ENCODE measurements at regions not wholly inside any gene's neighbourhood (a gene's known extent, or its start where the extent isn't known, plus 50 kb on each side); places are given as distances from the start of the nearest gene placed in this dataset.

GRCh38 chr9:13665418-13666066 is 386.1 kb upstream of the MPDZ start:
- Histone ChIP-seq H3K27me3 (no peaks in the 10 kb centered on the region), H3K4me3 (no peak overlapping the region), H3K4me1 (no peaks in the 10 kb centered on the region), H3K9me3 (no peaks in the 10 kb centered on the region), H3K27ac (no peak overlapping the region), H3K36me3 (no peaks in the 10 kb centered on the region)
- TF ChIP-seq CTCF (IDR thresholded peaks at IDR 0.05) (no peak), EP300 (IDR thresholded peaks at IDR 0.05) (no peak), POLR2AphosphoS5 (IDR thresholded peaks at IDR 0.05) (no peak), POLR2A (IDR thresholded peaks at IDR 0.05) (no peak)
- whole genome bisulfite sequencing, 2 donors: 86 to 87% methylated on average over 4 of the region's 4 CpGs
- no peak for DNase-seq
- intact Hi-C loops (cut with DNase I): no loop called here

GRCh38 chr9:13661014-13661413 is 381.5 kb upstream of the MPDZ start:
- no peaks in the 10 kb centered on the region for H3K4me1 ChIP-seq
- intact Hi-C loops (cut with DNase I): no loop called here
- H3K27ac ChIP-seq: no peak overlapping the region
- H3K36me3 ChIP-seq: no peaks in the 10 kb centered on the region
- 76 to 81% methylated on average over 3 of the region's 3 CpGs for WGBS, 2 donors
- TF ChIP-seq POLR2AphosphoS5 (IDR thresholded peaks at IDR 0.05): no peak
- TF ChIP-seq EP300 (IDR thresholded peaks at IDR 0.05): no peak
- TF ChIP-seq CTCF (IDR thresholded peaks at IDR 0.05): no peak
- no peak for TF ChIP-seq POLR2A (IDR thresholded peaks at IDR 0.05)
- DNase-seq: no peak
- no peak overlapping the region for H3K4me3 ChIP-seq
- no peaks in the 10 kb centered on the region for H3K27me3 ChIP-seq
- H3K9me3 ChIP-seq: no peaks in the 10 kb centered on the region

GRCh38 chr9:13651969-13652663 is 372.6 kb upstream of the MPDZ start:
- no peak for DNase-seq
- 75 to 82% methylated on average over 6 of the region's 6 CpGs for WGBS, 2 donors

GRCh38 chr9:13651526-13651925 is 372.0 kb upstream of the MPDZ start:
- intact Hi-C loops (cut with DNase I): no loop called here
- no peak overlapping the region for H3K27ac ChIP-seq
- H3K4me1 ChIP-seq: peaks cover 0 to 2% (median under 1%) of the 10 kb centered on the region in 4 donors
- no peaks in the 10 kb centered on the region for H3K36me3 ChIP-seq
- no peak for TF ChIP-seq CTCF (IDR thresholded peaks at IDR 0.05)
- TF ChIP-seq POLR2AphosphoS5 (IDR thresholded peaks at IDR 0.05): no peak
- TF ChIP-seq POLR2A (IDR thresholded peaks at IDR 0.05): no peak
- TF ChIP-seq EP300 (IDR thresholded peaks at IDR 0.05): no peak
- WGBS, 2 donors: 84 to 86% methylated on average over 8 of the region's 8 CpGs
- H3K27me3 ChIP-seq: no peaks in the 10 kb centered on the region
- H3K4me3 ChIP-seq: no peak overlapping the region
- H3K9me3 ChIP-seq: peaks cover 0 to 3% (median 0%) of the 10 kb centered on the region in 4 donors
- DNase-seq: no peak

More at GRCh38 chr9:13651969-13652663, 372.6 kb upstream of the MPDZ start:
- H3K27ac ChIP-seq: no peak overlapping the region
- intact Hi-C loops (cut with DNase I): no loop called here
- H3K4me3 ChIP-seq: no peak overlapping the region
- TF ChIP-seq POLR2AphosphoS5 (IDR thresholded peaks at IDR 0.05): no peak
- no peak for TF ChIP-seq EP300 (IDR thresholded peaks at IDR 0.05)
- no peak for TF ChIP-seq CTCF (IDR thresholded peaks at IDR 0.05)
- TF ChIP-seq POLR2A (IDR thresholded peaks at IDR 0.05): no peak
- H3K36me3 ChIP-seq: no peaks in the 10 kb centered on the region
- no peaks in the 10 kb centered on the region for H3K27me3 ChIP-seq
- no peaks in the 10 kb centered on the region for H3K4me1 ChIP-seq
- H3K9me3 ChIP-seq: peaks cover 0 to 3% (median 0%) of the 10 kb centered on the region in 4 donors

Measured in sigmoid colon (tissue), 6 donors.